ENCODE measurements at regions not wholly inside any gene's neighbourhood (a gene's known extent, or its start where the extent isn't known, plus 50 kb on each side); places are given as distances from the start of the nearest gene placed in this dataset.
A peak's percentile ranks its signal among the peaks of the same experiment; 100 is the strongest.

DNA sequence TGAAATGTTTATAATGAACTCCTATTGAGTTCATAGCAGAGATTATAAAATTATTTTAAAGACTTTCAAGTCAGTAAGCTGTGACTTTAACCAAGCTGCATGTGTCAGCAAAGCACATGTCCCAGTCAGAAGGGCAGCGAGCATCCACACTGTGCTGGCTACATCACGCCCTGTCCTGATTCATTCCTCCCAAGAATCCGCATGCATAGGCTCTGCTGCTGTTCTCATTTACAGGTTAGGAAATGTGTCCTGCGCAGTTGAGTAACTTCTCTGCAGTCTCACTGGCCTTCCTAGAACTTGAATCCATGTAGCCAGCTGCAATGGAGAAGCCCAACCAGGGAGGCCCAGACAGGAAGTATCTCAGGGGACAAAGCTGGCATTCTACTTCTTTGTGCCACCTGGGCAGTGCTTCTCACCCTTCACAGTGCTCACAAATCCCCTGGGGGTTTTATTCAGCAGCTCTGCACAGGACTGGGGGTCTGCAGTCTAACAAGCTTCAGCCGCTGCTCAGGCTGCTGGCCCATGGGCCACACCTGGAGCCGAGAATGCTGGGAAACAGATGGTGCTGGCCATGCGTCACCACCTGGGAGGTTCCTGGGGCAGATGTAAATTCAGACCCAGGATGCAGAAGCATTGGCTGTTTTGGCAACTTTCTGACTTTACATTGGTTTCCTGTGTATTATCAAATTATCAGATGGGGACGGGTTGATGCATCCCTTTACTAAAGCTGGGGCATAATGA lies 192.8 kb upstream of the GDF10 start:
- peak; percentile 3 to 29 for DNase-seq

DNA sequence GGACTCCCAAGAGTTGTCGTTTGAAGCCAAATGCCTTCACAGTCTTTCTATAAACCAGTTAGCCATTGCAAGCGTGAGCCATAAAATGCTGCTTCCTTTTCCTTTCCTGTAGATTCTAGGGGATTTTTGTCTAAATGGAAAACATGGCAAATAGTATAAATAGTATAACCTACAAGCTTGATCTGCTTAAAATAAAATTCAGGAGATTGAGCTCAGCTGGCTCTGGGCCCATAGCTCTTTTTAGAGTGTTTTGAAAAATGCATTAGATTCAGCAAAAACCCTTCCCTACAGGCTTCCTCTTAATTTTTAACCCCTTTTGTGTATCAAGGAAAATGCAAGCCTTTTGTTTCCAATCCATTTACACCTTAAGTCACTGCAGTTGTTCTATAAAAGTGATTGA lies 190.1 kb upstream of the GDF10 start:
- no peak for DNase-seq

GRCh38 chr10:47111329-47111862 lies 188.6 kb upstream of the GDF10 start:
- DNase-seq = no peak

DNA sequence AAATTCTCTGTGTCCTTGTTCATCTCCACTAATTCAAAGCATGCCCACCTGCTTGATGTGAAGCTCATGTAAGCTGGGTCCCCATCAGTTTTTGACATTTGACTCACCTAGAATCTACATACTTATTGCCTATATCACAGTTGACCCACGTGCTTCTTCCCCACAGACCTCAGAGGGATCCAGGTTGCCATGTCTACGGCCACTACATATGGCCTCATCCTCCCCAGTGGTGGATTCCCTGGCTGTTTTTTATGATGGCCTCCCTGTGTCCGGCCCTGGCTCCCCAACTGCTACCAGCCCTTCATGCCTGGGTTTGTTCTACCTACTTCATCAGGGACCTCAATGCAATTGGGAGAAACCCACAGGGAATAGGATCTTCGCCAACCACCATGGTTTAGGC lies 187.4 kb upstream of the GDF10 start:
- DNase-seq = no peak

DNA sequence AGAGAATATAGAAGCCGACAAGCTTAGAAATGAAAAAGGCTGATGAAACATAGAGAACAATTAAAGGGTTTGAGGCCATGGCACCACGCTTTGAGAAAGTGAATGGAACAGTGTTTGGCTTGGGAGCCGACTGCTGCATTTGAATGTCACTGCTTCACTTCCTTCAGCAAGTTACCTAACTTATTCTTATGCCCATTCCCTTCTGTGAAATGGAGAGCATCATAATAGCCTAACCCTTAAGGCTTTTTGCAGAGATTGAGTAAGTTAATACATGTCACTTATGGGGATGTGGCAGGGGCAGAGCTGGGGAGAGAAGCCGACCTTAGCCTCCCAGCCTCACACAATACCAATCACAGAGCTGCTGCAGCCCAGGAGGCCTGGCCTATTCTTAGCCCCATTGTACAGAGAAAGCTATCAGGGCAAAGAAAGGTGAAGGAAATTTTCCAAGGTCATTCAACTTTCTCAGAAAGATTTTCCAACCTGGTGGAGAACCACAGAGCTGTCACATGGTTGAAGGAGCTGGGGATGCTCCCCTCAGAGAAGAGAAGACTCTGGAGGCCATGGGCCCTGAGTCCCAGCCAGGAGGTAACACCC lies 186.0 kb upstream of the GDF10 start:
- no peak for DNase-seq

- no peak for DNase-seq
Measured at GRCh38 chr10:47114680-47115186, 185.3 kb upstream of the GDF10 start.

GRCh38 chr10:47115322-47115721 lies 184.7 kb upstream of the GDF10 start:
- no peak for DNase-seq

DNA sequence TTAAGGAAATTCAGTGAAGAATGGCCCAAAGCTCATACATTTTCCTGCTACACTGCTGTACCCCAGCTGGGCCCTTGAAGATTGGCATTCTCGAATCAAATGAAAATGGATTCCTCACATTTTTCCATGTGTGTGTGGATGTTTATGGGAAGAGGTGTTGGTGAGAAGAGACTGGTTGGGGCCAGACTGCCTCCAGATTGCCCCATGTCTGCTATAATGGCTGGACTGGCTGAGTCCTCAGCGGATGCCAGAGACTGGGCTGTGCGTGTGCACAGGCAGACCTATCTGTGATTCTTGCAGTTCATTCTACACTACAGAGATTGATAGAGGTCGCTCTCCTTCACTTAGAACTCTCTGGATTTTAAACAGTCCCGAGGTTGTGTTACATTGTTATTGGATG lies 183.6 kb upstream of the GDF10 start:
- DNase-seq = no peak

GRCh38 chr10:47118326-47118725 lies 181.7 kb upstream of the GDF10 start:
- no peak for DNase-seq

- no peak for DNase-seq
Measured at GRCh38 chr10:47121336-47121735, 178.7 kb upstream of the GDF10 start.

DNA sequence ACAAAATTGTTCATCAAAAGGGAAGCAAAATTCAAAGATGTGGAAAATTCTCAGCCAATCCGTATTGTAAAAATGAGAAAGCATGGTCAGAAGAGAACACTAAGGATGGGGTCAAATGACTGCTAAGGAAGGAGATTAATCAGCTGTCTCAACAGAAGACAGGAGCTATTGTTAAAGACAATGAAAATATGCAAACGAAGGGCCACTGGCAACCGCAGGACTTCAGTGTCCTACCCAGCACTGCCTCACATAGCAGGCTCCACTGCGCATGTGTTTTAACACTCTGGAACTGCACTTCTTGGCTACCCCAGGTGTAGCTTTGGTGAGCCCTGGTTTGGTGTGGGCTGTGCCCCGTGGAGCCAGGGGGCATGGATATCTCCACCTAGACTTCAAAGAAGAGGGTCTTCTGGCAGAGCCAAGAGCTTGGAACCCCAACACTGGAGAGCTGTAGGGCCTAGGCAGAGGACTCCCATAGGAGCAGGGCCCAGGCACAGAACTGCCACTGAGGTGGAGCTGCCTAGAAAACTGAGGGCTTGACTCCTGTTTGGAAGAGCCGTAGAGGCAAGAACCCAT lies 176.2 kb upstream of the GDF10 start:
- DNase-seq = no peak

GRCh38 chr10:47127188-47127785 lies 172.7 kb upstream of the GDF10 start:
- DNase-seq = no peak

DNA sequence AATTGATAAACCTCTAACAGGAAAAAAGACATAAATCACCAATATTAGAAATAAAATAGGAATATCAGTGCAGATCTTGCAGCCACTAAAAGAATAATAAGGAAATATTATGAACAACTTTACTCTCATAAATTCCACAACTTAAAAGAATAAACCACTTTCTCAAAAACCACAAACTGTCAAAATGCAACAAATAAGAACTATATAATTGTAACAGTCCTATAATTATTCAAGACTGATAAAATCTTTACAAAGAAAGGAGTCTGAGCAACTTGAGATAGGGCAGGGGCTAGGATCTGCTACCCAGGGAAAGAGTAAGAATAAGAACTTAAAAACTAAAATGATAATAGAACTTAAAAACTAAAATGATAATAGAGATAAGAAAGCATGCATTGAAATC lies 169.5 kb upstream of the GDF10 start:
- no peak for DNase-seq

GRCh38 chr10:47133871-47134570 lies 166.0 kb upstream of the GDF10 start:
- peak; percentile 92 to 96 for DNase-seq

DNA sequence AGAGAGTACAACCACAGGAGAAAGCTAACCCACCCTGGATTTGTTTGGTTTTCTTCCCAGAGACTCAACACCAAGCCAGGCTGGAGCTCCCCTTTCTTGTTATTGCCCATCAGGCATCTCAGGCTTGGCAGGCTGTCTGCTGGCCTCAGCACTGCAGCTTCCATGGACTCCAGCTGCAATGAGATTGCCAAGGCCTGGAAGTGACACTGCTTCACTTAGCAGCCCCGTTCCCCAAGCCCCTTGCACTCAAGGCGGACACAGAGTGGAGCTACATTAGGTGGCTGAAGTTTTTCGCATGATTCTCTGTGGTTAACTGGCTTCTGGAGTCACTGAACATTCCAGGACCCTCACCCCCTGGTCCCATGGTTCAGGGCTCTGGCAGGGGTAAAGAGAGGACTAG lies 163.1 kb upstream of the GDF10 start:
- no peak for DNase-seq

DNA sequence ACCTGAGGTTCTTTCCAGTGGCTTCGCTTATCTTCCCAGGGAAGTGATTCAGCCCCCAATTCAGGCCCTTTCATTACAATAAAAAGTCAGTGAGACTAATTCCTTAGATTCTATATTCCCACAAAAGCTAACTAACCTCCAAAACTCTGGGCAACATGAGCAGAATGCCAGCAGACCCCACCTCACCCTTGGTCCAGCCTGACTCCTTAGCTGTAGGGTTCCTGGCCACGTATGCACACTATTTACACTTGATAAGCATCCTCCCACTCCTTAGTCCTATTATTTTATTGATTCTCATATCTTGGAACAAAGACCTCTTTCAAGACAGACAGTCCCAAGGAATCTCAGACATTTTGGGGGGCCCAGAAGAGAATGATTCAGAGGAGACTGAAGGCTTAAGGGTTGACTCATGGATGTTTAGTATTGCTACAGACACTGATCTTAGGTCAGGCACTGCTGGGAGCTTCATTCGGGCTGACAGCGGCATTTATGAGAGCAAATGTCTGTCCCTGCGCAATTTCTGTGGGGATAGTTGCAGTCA lies 162.6 kb upstream of the GDF10 start:
- DNase-seq = peak in 1 of 2 donors; percentile 22

- DNase-seq = no peak
Measured at GRCh38 chr10:47139121-47139520, 160.9 kb upstream of the GDF10 start.

DNA sequence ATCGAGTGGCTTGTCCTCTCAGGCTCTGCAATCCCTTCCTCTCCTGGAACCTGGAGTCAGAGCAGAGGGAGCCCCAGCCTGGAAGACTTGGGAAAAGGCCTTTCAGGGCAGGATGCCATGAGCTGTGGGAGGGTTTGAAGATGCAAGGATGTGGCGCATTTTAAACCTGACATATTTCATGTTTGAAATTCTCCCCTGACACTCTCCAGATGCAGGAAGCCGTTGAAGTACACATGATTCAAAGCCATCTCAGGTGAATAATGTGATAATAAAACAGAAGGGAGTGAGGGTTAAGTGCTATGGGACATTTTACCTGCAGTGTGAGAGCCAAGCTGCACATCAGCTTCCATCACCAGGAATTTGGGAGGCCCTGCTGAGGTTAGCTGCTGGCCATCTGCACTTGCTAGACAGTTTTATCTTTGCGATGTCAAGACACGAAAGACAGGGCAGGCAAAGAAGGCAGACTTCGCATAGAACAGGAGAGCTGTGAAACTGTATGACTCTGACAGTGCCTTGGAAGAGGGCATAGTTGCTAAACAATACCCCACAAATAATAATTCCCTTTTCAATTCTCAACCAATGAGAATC lies 159.1 kb upstream of the GDF10 start:
- no peak for DNase-seq

DNA sequence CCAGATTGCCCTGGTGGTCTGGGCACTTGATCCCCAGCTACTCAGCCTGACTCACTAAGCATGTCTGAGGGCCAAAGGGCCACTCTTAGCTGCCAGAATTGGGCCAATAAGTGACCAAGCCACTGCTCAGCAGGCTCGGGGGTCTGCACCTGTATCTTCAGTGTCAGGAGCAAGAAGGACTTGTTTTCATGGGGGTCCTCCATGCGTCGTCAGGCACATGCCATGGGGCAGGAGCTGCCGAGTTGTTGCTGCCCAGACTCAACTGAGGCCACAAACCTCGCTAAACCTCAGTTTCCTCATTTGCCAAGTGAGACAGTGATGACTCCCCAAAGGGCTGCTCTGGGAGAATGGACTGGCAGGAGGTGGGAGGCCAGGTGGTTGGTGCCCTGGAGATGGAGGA lies 158.6 kb upstream of the GDF10 start:
- DNase-seq = no peak

GRCh38 chr10:47143072-47143471 lies 156.9 kb upstream of the GDF10 start:
- no peak for DNase-seq

GRCh38 chr10:47143473-47143872 lies 156.5 kb upstream of the GDF10 start:
- DNase-seq = no peak

GRCh38 chr10:47144525-47144924 lies 155.5 kb upstream of the GDF10 start:
- DNase-seq = no peak
